SKM-1 (cell line): ENCODE measurements at regions not wholly inside any gene's neighbourhood (a gene's known extent, or its start where the extent isn't known, plus 50 kb on each side); places are given as distances from the start of the nearest gene placed in this dataset.
"Not testable (repeated sequence)": the region's sequence is repeated elsewhere in the genome, so short reads cannot be mapped to it uniquely, and the experiment has no call there.

ENCODE experiments used
- DNase-seq: peaks from one replicate; lab custom pipeline; 2025; ENCODE audit not compliant: unreplicated experiment; lab: John Stamatoyannopoulos, UW

- not testable (repeated sequence) for DNase-seq
These were observed 50.8 kb downstream of the PPIAL4G start for GRCh38 chr1:148432318-148432717.

GRCh38 chr1:148429856-148430255, 53.2 kb downstream of the PPIAL4G start:
- DNase-seq = not testable (repeated sequence)

- not testable (repeated sequence) for DNase-seq
These were observed 56.0 kb downstream of the PPIAL4G start for GRCh38 chr1:148426940-148427611.

DNA sequence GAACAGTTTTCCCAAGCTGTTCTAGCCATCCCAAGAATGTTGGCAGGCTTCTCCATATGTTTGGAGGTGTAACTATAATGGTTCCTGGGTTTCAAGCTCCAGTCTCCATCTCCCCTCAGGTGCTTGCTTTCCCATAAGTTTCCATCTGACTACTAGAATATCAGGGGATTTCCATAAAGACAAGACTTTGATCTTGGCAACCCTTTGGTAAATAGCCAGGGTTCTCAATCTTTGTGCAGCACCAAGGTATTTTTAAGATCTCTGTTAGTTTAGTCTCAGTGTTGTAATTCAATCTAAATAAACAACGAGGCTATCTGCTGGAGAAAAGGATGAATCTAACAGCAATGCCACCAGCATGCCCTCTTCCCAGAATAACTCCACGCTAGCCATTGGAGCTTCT, 56.7 kb downstream of the PPIAL4G start:
- DNase-seq = not testable (repeated sequence)

- not testable (repeated sequence) for DNase-seq
These were observed 58.7 kb downstream of the PPIAL4G start for GRCh38 chr1:148424143-148425003.

GRCh38 chr1:148422921-148423320, 60.2 kb downstream of the PPIAL4G start:
- DNase-seq = not testable (repeated sequence)

DNA sequence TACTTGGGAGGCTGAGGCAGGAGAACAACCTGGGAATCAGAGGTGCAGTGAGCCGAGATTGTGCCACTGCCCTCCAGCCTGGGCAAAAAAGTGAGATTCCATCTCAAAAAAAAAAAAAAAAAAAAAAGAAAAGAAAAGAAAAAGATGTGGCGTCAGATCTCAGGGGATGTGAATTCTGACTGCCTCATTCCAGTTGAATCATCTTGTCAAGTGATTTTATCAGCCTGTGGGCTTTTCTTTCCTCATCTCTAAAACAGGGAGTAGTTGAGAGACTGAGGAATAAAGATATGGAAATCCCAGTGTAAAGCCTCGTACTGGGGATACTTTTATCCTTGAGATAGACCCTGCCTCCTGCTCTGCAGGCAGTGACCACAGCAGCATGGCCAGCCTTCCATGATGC, 65.9 kb downstream of the PPIAL4G start:
- DNase-seq = not testable (repeated sequence)

- not testable (repeated sequence) for DNase-seq
These were observed 69.7 kb downstream of the PPIAL4G start for GRCh38 chr1:148413385-148413784.

DNA sequence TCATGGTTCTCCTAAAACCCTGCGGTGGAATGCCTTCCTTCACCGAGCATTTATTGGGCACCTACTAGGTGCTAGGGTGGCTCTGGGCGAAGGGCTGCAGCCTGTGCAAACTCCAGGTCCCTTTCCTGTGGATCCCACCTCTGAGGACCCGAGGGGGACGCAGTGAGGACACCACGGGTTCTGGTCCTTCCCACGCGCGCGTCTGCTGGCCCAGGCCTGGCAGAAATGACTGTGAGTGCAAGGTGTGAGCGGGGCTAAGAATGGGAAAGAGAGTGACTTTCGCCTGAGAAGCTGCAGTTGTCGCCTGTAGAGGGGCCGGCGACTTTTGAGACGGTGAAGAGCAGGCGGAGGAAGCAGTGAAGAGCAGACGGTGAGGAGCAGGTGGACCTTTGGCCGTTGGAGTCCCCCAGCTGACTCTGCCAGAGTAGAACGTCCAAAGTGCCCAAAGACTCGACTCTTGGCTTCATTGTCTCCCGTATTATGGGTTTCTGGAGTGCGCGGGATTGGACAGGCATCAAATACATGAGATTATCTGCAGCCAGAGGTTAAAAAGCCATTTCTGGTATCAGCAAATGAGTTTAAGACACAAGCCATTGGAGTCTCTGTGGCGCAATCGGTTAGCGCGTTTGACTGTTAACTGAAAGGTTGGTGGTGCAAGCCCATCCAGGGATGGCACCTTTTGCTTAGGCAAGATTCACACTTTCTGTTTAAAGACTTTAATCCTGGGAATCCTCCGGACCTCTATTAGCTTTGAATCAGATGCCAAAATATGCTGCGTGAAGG, 78.1 kb downstream of the PPIAL4G start:
- not testable (repeated sequence) for DNase-seq

DNA sequence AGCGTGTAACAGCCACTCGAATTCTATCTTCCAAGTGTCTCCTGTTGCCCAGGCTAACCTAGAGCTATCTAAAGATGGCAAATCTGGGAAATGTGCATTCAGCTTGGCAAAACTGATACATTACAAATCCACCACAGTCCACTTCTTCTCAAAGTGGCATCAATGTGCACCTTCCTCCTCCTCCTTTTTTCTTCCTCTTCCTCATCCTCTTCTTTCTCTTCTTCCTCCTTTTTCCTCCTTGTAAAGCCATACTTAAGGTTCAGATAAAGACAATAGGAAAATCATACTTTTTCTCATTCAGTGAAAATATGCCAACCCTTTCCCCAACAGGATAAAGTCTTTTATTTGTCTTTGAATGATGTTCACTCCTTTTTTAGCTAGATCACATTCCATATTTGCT, 79.2 kb downstream of the PPIAL4G start:
- DNase-seq = not testable (repeated sequence)

DNA sequence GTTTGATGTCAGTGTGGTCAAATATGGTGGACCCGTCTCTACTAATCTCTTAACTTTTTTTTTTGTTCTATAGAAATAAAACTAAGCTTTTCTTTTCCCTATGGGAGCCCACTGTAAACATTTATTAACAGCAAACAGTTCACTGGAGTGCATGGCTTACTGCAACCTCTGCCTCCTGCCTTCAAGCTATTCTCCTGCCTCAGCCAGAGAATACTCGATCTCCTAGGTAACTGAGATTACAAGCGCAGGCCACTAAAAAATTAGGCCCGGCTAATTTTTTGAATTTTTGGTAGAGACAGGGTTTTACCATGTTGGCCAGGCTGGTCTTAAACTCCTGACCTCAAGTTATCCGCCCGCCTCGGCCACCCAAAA, 80.0 kb downstream of the PPIAL4G start:
- not testable (repeated sequence) for DNase-seq

- DNase-seq = peak; percentile 55
These were observed 80.7 kb downstream of the PPIAL4G start for GRCh38 chr1:148402152-148403084.

- DNase-seq = not testable (repeated sequence)
These were observed 85.6 kb downstream of the PPIAL4G start for GRCh38 chr1:148397516-148397915.

DNA sequence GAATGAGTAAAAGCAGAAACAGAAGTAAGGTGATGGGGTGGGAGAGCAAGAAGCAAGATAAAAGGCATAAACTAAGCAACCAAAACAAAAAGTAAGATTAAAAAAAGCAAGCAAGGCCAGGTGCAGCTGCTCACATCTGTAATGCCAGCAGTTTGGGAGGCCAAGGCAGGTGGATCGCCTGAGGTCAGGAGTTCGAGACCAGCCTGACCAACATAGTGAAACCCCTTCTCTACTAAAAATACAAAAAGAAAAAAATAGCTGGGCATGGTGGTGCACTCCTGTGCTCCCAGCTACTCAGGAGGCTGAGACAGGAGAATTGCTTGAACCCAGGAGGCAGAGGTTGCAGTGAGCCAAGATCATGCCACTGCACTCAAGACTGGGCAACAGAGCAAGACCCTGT, 90.6 kb downstream of the PPIAL4G start:
- not testable (repeated sequence) for DNase-seq

DNA sequence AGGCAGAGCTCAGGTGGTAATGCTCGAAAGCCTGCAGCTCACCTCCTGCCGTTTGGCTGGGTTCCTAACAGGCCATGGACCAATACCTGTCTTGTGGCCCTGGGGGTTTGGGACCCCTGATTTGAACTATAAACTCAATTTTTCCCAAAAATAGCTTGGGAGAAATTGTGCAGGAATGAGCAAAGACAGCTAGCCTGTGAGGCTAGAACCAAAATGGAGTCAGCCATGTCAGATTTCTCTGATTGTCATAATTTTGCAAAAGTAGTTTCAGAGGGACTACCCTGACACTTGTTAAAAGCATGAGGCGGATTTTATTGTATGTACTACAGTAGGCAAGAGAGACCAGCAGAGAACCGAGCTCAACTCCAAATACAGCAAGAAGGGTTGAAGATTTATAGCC, 91.8 kb downstream of the PPIAL4G start:
- not testable (repeated sequence) for DNase-seq

DNA sequence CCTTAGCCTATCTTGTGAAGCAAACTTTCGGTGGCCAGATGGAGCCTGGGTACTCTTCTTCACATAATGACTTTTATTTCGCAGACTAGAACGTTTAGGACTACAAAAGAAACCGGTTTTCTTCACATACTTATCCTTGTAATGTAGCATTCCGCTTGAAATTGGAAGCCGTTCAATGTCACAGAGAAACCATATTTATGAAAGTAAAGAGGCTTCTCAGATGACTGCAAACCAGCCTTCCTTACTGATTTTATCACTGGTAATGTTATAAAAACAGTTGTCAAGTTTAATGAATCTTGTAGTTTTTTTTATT, 94.1 kb downstream of the PPIAL4G start:
- no peak for DNase-seq

DNA sequence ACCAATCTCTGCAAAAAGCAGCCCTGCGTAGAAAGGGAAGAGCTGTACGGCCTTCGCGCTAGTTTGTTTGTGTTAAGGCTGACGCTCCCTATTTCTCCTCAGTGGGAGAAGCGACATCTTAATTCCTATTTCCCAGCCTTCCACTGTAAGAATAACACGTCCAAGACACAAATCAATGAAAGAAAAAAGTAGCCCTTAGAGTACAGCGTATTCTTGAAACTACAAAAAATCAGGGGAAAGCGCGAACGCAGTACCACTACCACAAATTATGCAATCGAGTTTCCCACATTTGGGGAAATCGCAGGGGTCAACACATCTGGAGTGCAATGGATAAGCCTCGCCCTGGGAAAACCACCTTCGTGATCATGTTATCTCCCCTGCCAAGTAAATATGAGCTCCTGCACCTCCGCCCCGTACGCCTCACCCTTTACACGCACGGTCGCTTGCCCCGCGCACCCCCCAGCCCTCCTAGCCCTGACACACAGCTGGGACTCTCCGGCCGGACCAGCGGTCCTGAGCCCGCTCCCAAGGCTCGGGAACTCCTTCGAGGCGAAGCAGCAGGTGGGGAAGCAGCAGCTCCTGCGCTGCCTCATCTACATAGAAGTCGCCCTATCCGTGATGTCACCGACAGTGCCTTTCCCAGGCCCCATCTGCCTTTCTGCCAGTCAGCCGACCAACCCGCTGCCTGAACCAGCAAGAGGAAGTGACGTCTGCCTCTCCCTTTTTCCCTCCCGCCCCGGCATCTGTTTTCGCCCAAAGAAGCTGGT, 94.7 kb downstream of the PPIAL4G start:
- peak; percentile 87 for DNase-seq

DNA sequence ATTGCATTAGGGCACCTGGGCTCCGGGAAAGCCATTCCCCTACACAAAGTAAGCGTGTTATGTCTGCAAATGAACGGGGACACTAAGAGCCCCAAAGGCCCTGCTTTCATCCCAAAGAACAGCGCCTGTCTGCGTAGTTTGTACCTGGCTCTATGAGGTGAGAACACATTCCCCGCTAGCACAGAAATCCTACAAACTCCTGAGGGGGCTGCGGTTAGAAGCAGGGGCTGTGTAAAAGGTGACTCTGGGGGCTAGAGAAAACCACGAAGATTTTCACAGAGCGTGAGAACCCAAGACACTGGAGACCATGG, 95.2 kb downstream of the PPIAL4G start:
- not testable (repeated sequence) for DNase-seq

DNA sequence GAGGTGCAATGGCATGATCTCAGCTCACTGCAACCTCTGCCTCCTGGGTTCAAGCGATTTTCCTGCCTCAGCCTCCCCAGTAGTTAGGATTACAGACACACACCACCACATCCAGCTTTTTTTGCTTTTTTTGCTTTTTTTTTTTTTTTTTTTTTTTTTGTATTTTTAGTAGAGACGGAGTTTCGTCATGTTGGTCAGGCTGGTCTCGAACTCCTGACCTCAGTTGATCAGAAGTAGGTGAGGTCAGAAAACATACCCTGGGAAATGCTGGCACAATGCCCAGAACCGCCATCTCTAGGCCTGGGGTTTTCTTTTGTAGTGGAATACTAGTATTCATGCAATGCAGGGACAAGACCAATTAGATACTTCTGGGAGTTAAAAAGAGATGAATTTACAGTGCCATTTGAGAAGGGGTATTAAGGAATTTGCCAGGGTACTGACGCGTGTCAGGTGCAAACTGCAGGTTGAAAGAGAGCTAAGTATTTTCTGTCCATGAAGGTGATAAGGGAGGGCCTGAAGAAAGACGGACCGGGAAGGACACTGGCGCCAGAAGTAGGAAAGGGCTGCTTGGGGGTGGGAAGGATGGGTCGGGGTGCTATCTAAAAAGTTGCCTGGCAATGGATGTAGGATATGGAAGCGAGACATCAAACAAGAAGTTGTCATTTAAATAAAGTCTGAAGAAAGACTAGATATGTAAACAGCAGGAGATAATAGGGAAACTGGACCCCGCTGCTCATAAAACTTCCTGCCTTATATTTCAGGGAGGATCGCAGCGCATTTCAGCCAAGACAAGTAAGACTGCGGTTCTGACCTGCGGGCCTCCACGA, 95.8 kb downstream of the PPIAL4G start:
- DNase-seq = not testable (repeated sequence)
